Calu3 (cell line): ENCODE measurements at regions not wholly inside any gene's neighbourhood (a gene's known extent, or its start where the extent isn't known, plus 50 kb on each side); places are given as distances from the start of the nearest gene placed in this dataset.

Experiments
- BruUV-seq: library from RNA; stranded (reverse); fragments of 400-500 nt; replicated peaks from 2 replicates; lab custom pipeline; 2021; lab: Mats Ljungman, UMichigan
- CTCF ChIA-PET: fragments of 300-600 bp; sonication (Branson Sonifier 250); formaldehyde crosslinking; loops from one replicate; lab custom pipeline; 2022; ENCODE audit warnings: antibody characterized with exemption; lab: Charles Lee
- DNase-seq: peaks from one replicate; pipeline ENCODE4 v3.0.0; 2022
- H3K27ac Mint-ChIP-seq: one replicate; pipeline ENCODE4 v1.8.0; 2022; ENCODE audit warnings: mixed read lengths; ENCODE audit not compliant: unreplicated experiment
- H3K27me3 Mint-ChIP-seq: one replicate; pipeline ENCODE4 v1.8.0; 2022; ENCODE audit warnings: mixed read lengths; ENCODE audit not compliant: unreplicated experiment
- H3K36me3 Mint-ChIP-seq: one replicate; pipeline ENCODE4 v1.8.0; 2022; ENCODE audit warnings: mild to moderate bottlenecking, moderate library complexity, mixed read lengths; ENCODE audit not compliant: insufficient read depth, unreplicated experiment
- H3K4me1 Mint-ChIP-seq: one replicate; pipeline ENCODE4 v1.8.0; 2022; ENCODE audit warnings: mild to moderate bottlenecking, low read depth, mixed read lengths; ENCODE audit not compliant: unreplicated experiment
- H3K4me3 Mint-ChIP-seq: one replicate; pipeline ENCODE4 v1.8.0; 2022; ENCODE audit warnings: mild to moderate bottlenecking, low read depth, moderate library complexity, mixed read lengths; ENCODE audit not compliant: unreplicated experiment
- H3K9me3 Mint-ChIP-seq: one replicate; pipeline ENCODE4 v1.8.0; 2022; ENCODE audit warnings: low read depth, mixed read lengths; ENCODE audit not compliant: unreplicated experiment
- intact Hi-C: fragments of 100-400 bp; cut with micrococcal nuclease; formaldehyde crosslinking; loops from one replicate; pipeline ENCODE4 v1.10.0; 2022; ENCODE audit not compliant: unreplicated experiment
- TF ChIP-seq, protein P1 (sequence below): fragments of 200-600 bp; IDR thresholded peaks from one replicate; pipeline ENCODE4 v1.8.0; 2022; ENCODE audit warnings: antibody characterized with exemption; ENCODE audit not compliant: unreplicated experiment

- Mint-ChIP-seq H3K27ac (no peak overlapping the region), H3K27me3 (peaks cover 13% of the 10 kb centered on the region), H3K9me3 (peaks cover 4% of the 10 kb centered on the region), H3K4me1 (no peaks in the 10 kb centered on the region), H3K36me3 (no peaks in the 10 kb centered on the region), H3K4me3 (no peak overlapping the region)
- CTCF ChIA-PET = interaction anchor here (0.6 kb wide), 1 partner anchor 11 kb away, joined by 3 read pairs; no protein-coding TSS in a partner anchor
- no peak for DNase-seq
- TF ChIP-seq, protein P1, sequence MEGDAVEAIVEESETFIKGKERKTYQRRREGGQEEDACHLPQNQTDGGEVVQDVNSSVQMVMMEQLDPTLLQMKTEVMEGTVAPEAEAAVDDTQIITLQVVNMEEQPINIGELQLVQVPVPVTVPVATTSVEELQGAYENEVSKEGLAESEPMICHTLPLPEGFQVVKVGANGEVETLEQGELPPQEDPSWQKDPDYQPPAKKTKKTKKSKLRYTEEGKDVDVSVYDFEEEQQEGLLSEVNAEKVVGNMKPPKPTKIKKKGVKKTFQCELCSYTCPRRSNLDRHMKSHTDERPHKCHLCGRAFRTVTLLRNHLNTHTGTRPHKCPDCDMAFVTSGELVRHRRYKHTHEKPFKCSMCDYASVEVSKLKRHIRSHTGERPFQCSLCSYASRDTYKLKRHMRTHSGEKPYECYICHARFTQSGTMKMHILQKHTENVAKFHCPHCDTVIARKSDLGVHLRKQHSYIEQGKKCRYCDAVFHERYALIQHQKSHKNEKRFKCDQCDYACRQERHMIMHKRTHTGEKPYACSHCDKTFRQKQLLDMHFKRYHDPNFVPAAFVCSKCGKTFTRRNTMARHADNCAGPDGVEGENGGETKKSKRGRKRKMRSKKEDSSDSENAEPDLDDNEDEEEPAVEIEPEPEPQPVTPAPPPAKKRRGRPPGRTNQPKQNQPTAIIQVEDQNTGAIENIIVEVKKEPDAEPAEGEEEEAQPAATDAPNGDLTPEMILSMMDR = no peak
- no TSS peak for BruUV-seq
- intact Hi-C loops = no loop called here
These were observed 197.2 kb downstream of the RGS9 start for GRCh38 chr17:65334406-65334805.

DNA sequence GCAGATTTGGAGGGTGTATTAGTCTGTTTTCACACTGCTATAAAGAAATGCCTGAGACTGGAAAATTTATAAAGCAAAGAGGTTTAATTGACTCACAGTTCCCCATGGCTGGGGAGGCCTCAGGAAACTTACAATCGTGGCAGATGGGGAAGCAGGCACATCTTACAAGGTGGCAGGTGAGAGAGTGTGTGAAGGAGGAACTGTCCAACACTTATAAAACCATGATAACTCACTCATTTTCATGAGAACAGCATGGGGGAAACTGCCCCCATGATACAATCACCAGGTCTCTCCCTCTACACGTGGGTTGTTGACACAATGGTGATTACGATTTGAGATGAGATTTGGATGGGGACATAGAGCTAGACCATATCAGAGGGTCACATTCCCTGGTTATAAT, 195.6 kb downstream of the RGS9 start:
- Mint-ChIP-seq H3K27me3 (peaks cover 13% of the 10 kb centered on the region), H3K4me3 (no peak overlapping the region), H3K4me1 (no peaks in the 10 kb centered on the region), H3K27ac (no peak overlapping the region), H3K9me3 (peaks cover 2% of the 10 kb centered on the region), H3K36me3 (no peaks in the 10 kb centered on the region)
- TF ChIP-seq, protein P1 = no peak
- DNase-seq = no peak
- CTCF ChIA-PET = no interaction called here
- no TSS peak for BruUV-seq
- intact Hi-C loops = no loop called here

- intact Hi-C loops = no loop called here
- peaks cover 13% of the 10 kb centered on the region for H3K27me3 Mint-ChIP-seq
- H3K36me3 Mint-ChIP-seq = no peaks in the 10 kb centered on the region
- H3K9me3 Mint-ChIP-seq = peaks cover under 1% of the 10 kb centered on the region
- CTCF ChIA-PET = no interaction called here
- H3K27ac Mint-ChIP-seq = no peak overlapping the region
- no peak overlapping the region for H3K4me3 Mint-ChIP-seq
- TF ChIP-seq, protein P1 = no peak
- peak; percentile 1 for DNase-seq
- no peaks in the 10 kb centered on the region for H3K4me1 Mint-ChIP-seq
- BruUV-seq = no TSS peak
These were observed 195.2 kb downstream of the RGS9 start for GRCh38 chr17:65332375-65332774.

GRCh38 chr17:65328567-65328966, 191.4 kb downstream of the RGS9 start:
- TF ChIP-seq, protein P1 = no peak
- BruUV-seq = no TSS peak
- Mint-ChIP-seq H3K4me1 (no peaks in the 10 kb centered on the region), H3K27me3 (peaks cover 13% of the 10 kb centered on the region), H3K36me3 (no peaks in the 10 kb centered on the region), H3K4me3 (no peak overlapping the region), H3K9me3 (no peaks in the 10 kb centered on the region), H3K27ac (no peak overlapping the region)
- no peak for DNase-seq
- intact Hi-C loops = no loop called here
- CTCF ChIA-PET = no interaction called here
